Activated B cell treated with CpG ODN at 0.5 μM for 24 hours (primary cell): ENCODE measurements at regions not wholly inside any gene's neighbourhood (a gene's known extent, or its start where the extent isn't known, plus 50 kb on each side); places are given as distances from the start of the nearest gene placed in this dataset.

Source experiments
- ATAC-seq: fragments of 200-7000 bp; cut with Tn5 transposase; one replicate; pipeline ENCODE4 v1.10.0; 2021; ENCODE audit warnings: low read depth, mild to moderate bottlenecking, moderate library complexity
- CTCF ChIA-PET: fragments of 350-600 bp; sonication (Branson Sonifier 250); formaldehyde crosslinking; loops from one replicate; lab custom pipeline; 2021; ENCODE audit warnings: antibody characterized with exemption; lab: Charles Lee
- POLR2A ChIA-PET: fragments of 350-600 bp; sonication (Branson Sonifier 250); formaldehyde crosslinking; loops from one replicate; lab custom pipeline; 2021; ENCODE audit warnings: antibody characterized with exemption; lab: Charles Lee
- DNase-seq: peaks from one replicate; pipeline ENCODE4 v3.0.0; 2022
- H3K27ac Mint-ChIP-seq: one replicate; pipeline ENCODE4 v1.8.0; 2020; ENCODE audit warnings: mixed read lengths
- H3K27me3 Mint-ChIP-seq: one replicate; pipeline ENCODE4 v1.8.0; 2021; ENCODE audit warnings: mixed read lengths
- H3K36me3 Mint-ChIP-seq: one replicate; pipeline ENCODE4 v1.8.0; 2021; ENCODE audit warnings: low read depth, mixed read lengths
- H3K4me1 Mint-ChIP-seq: one replicate; pipeline ENCODE4 v1.8.0; 2021; ENCODE audit warnings: mixed read lengths
- H3K4me3 Mint-ChIP-seq: one replicate; pipeline ENCODE4 v1.8.0; 2020; ENCODE audit warnings: mild to moderate bottlenecking, mixed read lengths
- H3K9me3 Mint-ChIP-seq: one replicate; pipeline ENCODE4 v1.8.0; 2020; ENCODE audit warnings: mixed read lengths
- intact Hi-C: fragments of 100-400 bp; cut with micrococcal nuclease; formaldehyde crosslinking; loops from one replicate; pipeline ENCODE4 v1.15.1; 2024
- TF ChIP-seq, protein P1 (sequence below): fragments of 200-600 bp; IDR thresholded peaks from one replicate; pipeline ENCODE4 v1.8.0; 2022; ENCODE audit warnings: antibody characterized with exemption, mild to moderate bottlenecking

- CTCF ChIA-PET, result no interaction called here
- Mint-ChIP-seq H3K36me3 (no peaks in the 10 kb centered on the region), H3K9me3 (peaks cover 8% of the 10 kb centered on the region), H3K4me1 (no peaks in the 10 kb centered on the region), H3K27me3 (no peaks in the 10 kb centered on the region), H3K4me3 (no peak overlapping the region), H3K27ac (no peak overlapping the region)
- DNase-seq (no peak), ATAC-seq (no peak)
- POLR2A ChIA-PET, result no interaction called here
- intact Hi-C loops, result no loop called here
- TF ChIP-seq, protein P1, sequence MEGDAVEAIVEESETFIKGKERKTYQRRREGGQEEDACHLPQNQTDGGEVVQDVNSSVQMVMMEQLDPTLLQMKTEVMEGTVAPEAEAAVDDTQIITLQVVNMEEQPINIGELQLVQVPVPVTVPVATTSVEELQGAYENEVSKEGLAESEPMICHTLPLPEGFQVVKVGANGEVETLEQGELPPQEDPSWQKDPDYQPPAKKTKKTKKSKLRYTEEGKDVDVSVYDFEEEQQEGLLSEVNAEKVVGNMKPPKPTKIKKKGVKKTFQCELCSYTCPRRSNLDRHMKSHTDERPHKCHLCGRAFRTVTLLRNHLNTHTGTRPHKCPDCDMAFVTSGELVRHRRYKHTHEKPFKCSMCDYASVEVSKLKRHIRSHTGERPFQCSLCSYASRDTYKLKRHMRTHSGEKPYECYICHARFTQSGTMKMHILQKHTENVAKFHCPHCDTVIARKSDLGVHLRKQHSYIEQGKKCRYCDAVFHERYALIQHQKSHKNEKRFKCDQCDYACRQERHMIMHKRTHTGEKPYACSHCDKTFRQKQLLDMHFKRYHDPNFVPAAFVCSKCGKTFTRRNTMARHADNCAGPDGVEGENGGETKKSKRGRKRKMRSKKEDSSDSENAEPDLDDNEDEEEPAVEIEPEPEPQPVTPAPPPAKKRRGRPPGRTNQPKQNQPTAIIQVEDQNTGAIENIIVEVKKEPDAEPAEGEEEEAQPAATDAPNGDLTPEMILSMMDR, result no peak
These were observed 998.6 kb upstream of the NCAM2 start for GRCh38 chr21:19999369-20000272.

DNA sequence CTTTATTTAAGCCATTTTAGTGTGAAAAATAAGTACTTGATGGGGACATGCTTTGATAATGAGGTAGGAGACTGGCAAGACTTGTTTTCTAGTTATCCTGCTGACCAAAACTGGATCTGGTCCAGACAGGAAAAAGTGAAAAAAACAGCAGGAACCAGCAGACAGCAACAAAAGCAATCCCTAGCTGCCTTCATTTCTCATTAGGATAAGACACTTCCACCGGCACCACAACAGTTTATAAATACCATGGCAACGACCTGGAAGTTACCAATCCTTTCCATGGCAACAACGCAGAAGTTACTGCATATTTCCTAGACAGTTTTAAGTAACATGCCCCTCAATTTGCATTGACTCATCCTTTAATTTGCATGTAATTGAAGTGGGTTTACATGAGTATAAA lies 993.8 kb upstream of the NCAM2 start:
- H3K27ac Mint-ChIP-seq, result no peak overlapping the region
- no peak for DNase-seq
- no peaks in the 10 kb centered on the region for H3K4me1 Mint-ChIP-seq
- no peak for ATAC-seq
- POLR2A ChIA-PET, result no interaction called here
- TF ChIP-seq, protein P1, result no peak
- H3K36me3 Mint-ChIP-seq, result no peaks in the 10 kb centered on the region
- CTCF ChIA-PET, result no interaction called here
- intact Hi-C loops, result no loop called here
- H3K27me3 Mint-ChIP-seq, result no peaks in the 10 kb centered on the region
- no peaks in the 10 kb centered on the region for H3K9me3 Mint-ChIP-seq
- no peak overlapping the region for H3K4me3 Mint-ChIP-seq

DNA sequence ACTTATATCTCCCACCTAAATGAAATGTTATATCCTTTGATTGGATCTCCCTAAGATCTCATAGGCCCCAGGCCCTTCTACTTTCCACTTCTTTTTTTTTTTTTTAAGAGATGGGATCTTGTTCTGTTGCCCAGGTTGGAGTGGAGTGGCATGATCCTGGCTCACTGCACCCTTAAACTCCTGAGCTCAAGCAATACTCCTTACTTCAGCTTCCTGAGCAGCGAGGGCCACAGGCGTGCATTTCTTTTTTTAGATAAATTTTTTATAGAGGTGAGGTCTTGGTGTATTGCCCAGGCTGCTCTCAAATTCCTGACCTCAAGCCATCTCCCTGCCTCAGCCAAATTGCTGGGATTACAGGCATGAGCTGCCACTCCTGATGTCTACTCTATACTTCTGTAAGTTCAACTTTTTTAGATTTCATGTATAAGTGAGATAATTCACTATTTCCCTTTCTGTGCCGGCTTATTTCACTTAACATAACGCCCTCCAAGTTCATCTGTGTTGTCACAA lies 987.5 kb upstream of the NCAM2 start:
- intact Hi-C loops, result no loop called here
- CTCF ChIA-PET, result no interaction called here

GRCh38 chr21:20013851-20014250 lies 984.4 kb upstream of the NCAM2 start:
- intact Hi-C loops, result no loop called here
- ATAC-seq (no peak), DNase-seq (no peak)
- Mint-ChIP-seq H3K9me3 (peaks cover 13% of the 10 kb centered on the region), H3K4me1 (no peaks in the 10 kb centered on the region), H3K36me3 (no peaks in the 10 kb centered on the region), H3K27ac (no peak overlapping the region), H3K4me3 (no peak overlapping the region), H3K27me3 (no peaks in the 10 kb centered on the region)
- TF ChIP-seq, protein P1, result no peak
- ChIA-PET CTCF (no interaction called here), POLR2A (no interaction called here)

More for the DNA sequence above, 987.5 kb upstream of the NCAM2 start:
- ATAC-seq (no peak), DNase-seq (no peak)
- TF ChIP-seq, protein P1, result no peak
- H3K27me3 Mint-ChIP-seq, result no peaks in the 10 kb centered on the region
- H3K9me3 Mint-ChIP-seq, result peaks cover 6% of the 10 kb centered on the region
- H3K4me1 Mint-ChIP-seq, result no peaks in the 10 kb centered on the region
- POLR2A ChIA-PET, result no interaction called here
- no peak overlapping the region for H3K4me3 Mint-ChIP-seq
- H3K27ac Mint-ChIP-seq, result no peak overlapping the region
- no peaks in the 10 kb centered on the region for H3K36me3 Mint-ChIP-seq

DNA sequence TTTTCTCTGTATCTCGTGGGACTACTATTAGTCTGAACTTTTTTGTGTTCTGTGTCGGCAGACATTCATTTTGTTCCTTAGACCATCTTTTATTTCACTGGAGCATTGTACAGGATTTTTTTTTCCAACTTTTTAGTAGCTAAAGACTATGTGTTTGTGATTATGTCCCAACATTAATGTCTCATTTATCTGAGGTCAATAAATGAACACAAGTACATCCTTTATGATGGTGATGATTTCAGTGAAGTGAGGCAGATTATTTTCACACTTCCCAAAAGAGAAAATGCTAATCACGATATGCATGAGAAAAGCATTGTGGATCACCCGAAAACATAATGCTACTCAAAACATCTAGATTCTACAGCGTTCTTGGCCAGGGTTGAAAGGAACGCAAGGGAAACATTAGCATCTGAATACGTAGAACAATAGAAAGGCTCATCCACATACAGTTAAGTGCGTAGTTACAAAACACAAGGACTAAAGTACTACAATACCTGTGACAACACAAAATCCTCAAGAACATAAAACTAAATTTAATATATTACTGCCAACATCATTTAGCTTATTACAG lies 981.7 kb upstream of the NCAM2 start:
- no peaks in the 10 kb centered on the region for H3K27me3 Mint-ChIP-seq
- CTCF ChIA-PET, result no interaction called here
- POLR2A ChIA-PET, result no interaction called here
- DNase-seq, result no peak
- no peak overlapping the region for H3K4me3 Mint-ChIP-seq
- TF ChIP-seq, protein P1, result no peak
- no peak overlapping the region for H3K27ac Mint-ChIP-seq
- H3K9me3 Mint-ChIP-seq, result peaks cover 10% of the 10 kb centered on the region
- intact Hi-C loops, result no loop called here
- no peaks in the 10 kb centered on the region for H3K4me1 Mint-ChIP-seq
- no peak for ATAC-seq
- H3K36me3 Mint-ChIP-seq, result no peaks in the 10 kb centered on the region
